A549 (cell line): ENCODE measurements at regions not wholly inside any gene's neighbourhood (a gene's known extent, or its start where the extent isn't known, plus 50 kb on each side); places are given as distances from the start of the nearest gene placed in this dataset.

ENCODE experiments used
- ATAC-seq, 2 experiments: fragments of 200-7000 bp in 1 of 2; fragments of >200 bp in 1 of 2; cut with Nextera tagmentation in 1 of 2; cut with Tn5 transposase in 1 of 2; 3 replicates each; pipeline versions ENCODE4 v1.8.0 to v1.9.1; 2018 to 2020; ENCODE audit warnings: mild to moderate bottlenecking in 1 of 2, moderate library complexity in 1 of 2
- CTCF ChIA-PET: fragments of 300-600 bp; sonication (Branson Sonifier 250); formaldehyde crosslinking; extraction: SDS; loops from one replicate; lab custom pipeline; 2021; ENCODE audit warnings: antibody characterized with exemption, inconsistent platforms; lab: Yijun Ruan, JAX
- POLR2A ChIA-PET: fragments of 350-600 bp; formaldehyde crosslinking; extraction: SDS; loops from one replicate; lab custom pipeline; 2021; ENCODE audit warnings: antibody characterized with exemption, inconsistent platforms; lab: Yijun Ruan, JAX
- DNase-seq, 2 experiments: peaks; one replicate each; pipeline versions ENCODE4 v3.0.0 to v3.0.0-alpha.2; 2011 to 2016; ENCODE audit warnings: low read depth in 1 of 2, low spot score in 1 of 2
- FAIRE-seq: peaks from 2 replicates; lab custom pipeline; 2011; peaks lifted over from hg19 to GRCh38; lab: Jason Lieb, UNC
- H3K27ac ChIP-seq, 2 experiments: fragments of >200 bp; sonication (Bioruptor Twin); formaldehyde crosslinking; 3 replicates each; pipeline ENCODE4 v1.5.1; 2016 to 2017
- H3K4me1 ChIP-seq: fragments of >200 bp; sonication (Bioruptor Twin); formaldehyde crosslinking; 3 replicates; pipeline ENCODE4 v1.6.1; 2016
- H3K4me2 ChIP-seq: fragments of >200 bp; sonication (Bioruptor Twin); formaldehyde crosslinking; 3 replicates; pipeline ENCODE4 v1.6.1; 2016
- H3K4me3 ChIP-seq: fragments of >200 bp; sonication (Bioruptor Twin); formaldehyde crosslinking; 3 replicates; pipeline ENCODE4 v1.5.1; 2016
- H3K9me3 ChIP-seq: fragments of >200 bp; sonication (Bioruptor Twin); formaldehyde crosslinking; 3 replicates; pipeline ENCODE4 v1.6.1; 2016
- BCL3 ChIP-seq: fragments of >200 bp; sonication (Bioruptor Twin); formaldehyde crosslinking; IDR thresholded peaks from 3 replicates; pipeline ENCODE4 v1.6.1; 2016
- BHLHE40 ChIP-seq: IDR thresholded peaks from 2 replicates; pipeline ENCODE4 v1.6.1; 2012; ENCODE audit warnings: low read depth, low read length, inconsistent platforms
- E2F6 ChIP-seq: IDR thresholded peaks from 2 replicates; pipeline ENCODE4 v1.6.1; 2012; ENCODE audit warnings: low read depth, borderline replicate concordance
- EHMT2 ChIP-seq: fragments of 200-600 bp; sonication (generic); IDR thresholded peaks from 2 replicates; pipeline ENCODE4 v1.6.1; 2016; ENCODE audit warnings: antibody characterized with exemption, low read depth, mild to moderate bottlenecking, moderate library complexity
- ELK1 ChIP-seq: fragments of 150-350 bp; IDR thresholded peaks from 2 replicates; pipeline ENCODE4 v1.6.1; 2014; ENCODE audit warnings: low read depth, mild to moderate bottlenecking, low read length
- ESRRA ChIP-seq: fragments of 150-350 bp; IDR thresholded peaks from 2 replicates; pipeline ENCODE4 v1.6.1; 2014; ENCODE audit warnings: mild to moderate bottlenecking, low read length, borderline replicate concordance
- FOSL2 ChIP-seq, 2 experiments: fragments of 450-650 bp in 1 of 2; fragments of >200 bp in 1 of 2; sonication (Bioruptor Twin) in 1 of 2; formaldehyde crosslinking; IDR thresholded peaks; 2 replicates each; pipeline versions ENCODE4 v1.5.0 to v1.6.1; 2016 to 2020; ENCODE audit warnings: mild to moderate bottlenecking in 1 of 2, moderate library complexity in 1 of 2
- FOXS1 ChIP-seq: fragments of 250-450 bp; sonication (Bioruptor Pico); IDR thresholded peaks from 2 replicates; pipeline ENCODE4 v1.5.0; 2020; ENCODE audit warnings: mild to moderate bottlenecking, moderate library complexity
- HES2 ChIP-seq: fragments of >200 bp; sonication (Bioruptor Twin); formaldehyde crosslinking; IDR thresholded peaks from 2 replicates; pipeline ENCODE4 v1.6.1; 2016
- HOXB5 ChIP-seq: fragments of 250-450 bp; sonication (Bioruptor Pico); IDR thresholded peaks from 2 replicates; pipeline ENCODE4 v1.5.0; 2020; ENCODE audit warnings: mild to moderate bottlenecking, moderate library complexity
- JUNB ChIP-seq: fragments of >200 bp; sonication (Bioruptor Twin); formaldehyde crosslinking; IDR thresholded peaks from 2 replicates; pipeline ENCODE4 v1.6.1; 2016
- KDM5A ChIP-seq: fragments of 200-600 bp; sonication (generic); IDR thresholded peaks from 2 replicates; pipeline ENCODE4 v1.6.1; 2016; ENCODE audit warnings: antibody characterized with exemption, mild to moderate bottlenecking
- MAZ ChIP-seq: fragments of 150-350 bp; IDR thresholded peaks from 2 replicates; pipeline ENCODE4 v1.6.1; 2014; ENCODE audit warnings: antibody characterized with exemption, low read depth, low read length, borderline replicate concordance
- NPAS2 ChIP-seq: fragments of 250-450 bp; sonication (Bioruptor Pico); IDR thresholded peaks from 2 replicates; pipeline ENCODE4 v1.8.0; 2022; ENCODE audit warnings: mild to moderate bottlenecking, moderate library complexity, borderline replicate concordance
- NR3C1 ChIP-seq: fragments of >200 bp; sonication (Bioruptor Twin); formaldehyde crosslinking; IDR thresholded peaks from 3 replicates; pipeline ENCODE4 v1.6.1; 2017
- RNF2 ChIP-seq: fragments of 200-600 bp; sonication (generic); IDR thresholded peaks from 2 replicates; pipeline ENCODE4 v1.6.1; 2016; ENCODE audit warnings: low read depth, mild to moderate bottlenecking, antibody characterized with exemption, moderate library complexity, borderline replicate concordance
- SREBF2 ChIP-seq: fragments of 450-650 bp; IDR thresholded peaks from 2 replicates; pipeline ENCODE4 v1.6.1; 2014; ENCODE audit warnings: mild to moderate bottlenecking, moderate library complexity
- WGBS: methylation state at CpG from one replicate; pipeline ENCODE4 v1.1.6; 2017; ENCODE audit errors: missing lambda C conversion rate; 5-methylcytosine and 5-hydroxymethylcytosine counted together

GRCh38 chr13:22141716-22142115 is 470.8 kb downstream of the FGF9 start (continued):
- TF ChIP-seq NPAS2 (CRISPR knock-in tag) (no peak), KDM5A (no peak), E2F6 (no peak), HES2 (no peak)

- Histone ChIP-seq H3K9me3 (no peaks in the 10 kb centered on the region), H3K4me3 (no peak overlapping the region), H3K4me2 (no peak overlapping the region), H3K27ac (no peak overlapping the region), H3K4me1 (no peaks in the 10 kb centered on the region)
- ChIA-PET POLR2A (no interaction called here), CTCF (no interaction called here)
- TF ChIP-seq KDM5A (no peak), MAZ (no peak), RNF2 (no peak)
- no CpG with 5 or more reads among the region's 1 CpG for WGBS
- DNase-seq = no peak
- no peak for ATAC-seq
- no peak for FAIRE-seq
Observed at GRCh38 chr13:22143671-22144070, 472.8 kb downstream of the FGF9 start.

- Histone ChIP-seq H3K4me3 (no peak overlapping the region), H3K9me3 (no peaks in the 10 kb centered on the region), H3K27ac (no peak overlapping the region), H3K4me2 (no peak overlapping the region), H3K4me1 (no peaks in the 10 kb centered on the region)
- no peak for TF ChIP-seq JUNB
- TF ChIP-seq NR3C1 = no peak
- TF ChIP-seq BHLHE40 = no peak
- TF ChIP-seq ESRRA = no peak
- no peak for TF ChIP-seq ELK1
- TF ChIP-seq SREBF2 = no peak
- no peak for TF ChIP-seq EHMT2
- TF ChIP-seq E2F6 = no peak
- no peak for FAIRE-seq
- ChIA-PET CTCF (no interaction called here), POLR2A (no interaction called here)
- DNase-seq = no peak
- ATAC-seq = no peak
- WGBS = 43% methylated on average over 2 of the region's 2 CpGs
Observed at GRCh38 chr13:22144806-22145205, 473.9 kb downstream of the FGF9 start.

- no peak overlapping the region for H3K27ac ChIP-seq
- POLR2A ChIA-PET = no interaction called here
- TF ChIP-seq BCL3 (no peak), BHLHE40 (no peak), FOXS1 (CRISPR knock-in tag) (no peak), FOSL2 (IDR thresholded peaks at IDR 0.05) (no peak), FOSL2 (CRISPR knock-in tag; IDR thresholded peaks at IDR 0.05) (no peak), NR3C1 (no peak), HOXB5 (CRISPR knock-in tag) (no peak), KDM5A (no peak)
- H3K4me1 ChIP-seq = no peaks in the 10 kb centered on the region
- H3K4me3 ChIP-seq = no peak overlapping the region
- ATAC-seq (no peak), FAIRE-seq (no peak), DNase-seq (no peak)
- H3K4me2 ChIP-seq = no peak overlapping the region
- WGBS = 46% methylated on average over 3 of the region's 3 CpGs
- H3K9me3 ChIP-seq = no peaks in the 10 kb centered on the region
- CTCF ChIA-PET = no interaction called here
Observed at GRCh38 chr13:22148187-22148586, 477.3 kb downstream of the FGF9 start.
